ENCODE measurements at regions not wholly inside any gene's neighbourhood (a gene's known extent, or its start where the extent isn't known, plus 50 kb on each side); places are given as distances from the start of the nearest gene placed in this dataset.

DNA sequence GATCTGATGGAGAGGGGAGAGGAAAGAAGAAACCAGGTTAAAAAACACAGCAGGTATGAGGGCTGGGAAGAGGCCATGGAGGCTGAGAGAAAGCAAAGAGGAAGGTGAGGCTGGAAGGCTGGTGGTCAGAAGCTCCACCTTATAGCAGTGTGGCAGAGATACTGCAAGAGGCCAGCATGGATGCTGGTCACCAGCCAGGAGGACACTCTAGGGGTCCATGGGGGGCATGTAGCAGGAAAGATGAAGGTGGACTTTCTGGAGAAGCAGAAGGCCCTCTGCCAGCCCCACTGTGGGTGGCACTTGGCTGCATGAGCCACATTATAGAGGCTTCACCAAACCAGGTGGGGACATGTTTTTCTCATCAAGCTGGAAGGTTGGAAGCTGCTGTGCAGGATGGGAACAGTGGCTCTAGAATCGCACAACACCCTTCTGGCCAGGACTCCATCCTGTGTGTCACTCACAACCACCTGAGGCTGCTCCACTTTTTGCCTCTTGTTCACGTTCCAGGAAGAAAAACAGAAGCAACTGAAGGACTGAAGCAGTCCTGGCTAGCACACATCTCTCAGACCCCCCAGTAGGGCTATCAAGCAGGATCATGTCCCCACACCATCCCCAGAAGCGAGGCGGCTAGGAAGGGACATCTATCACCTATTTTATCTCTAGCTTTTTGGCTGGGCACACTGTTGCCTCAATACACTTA lies 587.5 kb upstream of the MGMT start:
- TF ChIP-seq CTCF (IDR thresholded peaks at IDR 0.05; ENCODE audit: extremely low read depth in 1 of 2, insufficient read depth in 1 of 2, low read depth in 1 of 2, low read length in 2 of 2) (no peak), EZH2 (IDR thresholded peaks at IDR 0.05; ENCODE audit: borderline replicate concordance, low read depth, low read length, severe bottlenecking) (no peak)
